Neural progenitor cell (in vitro differentiated cells): ENCODE measurements at regions not wholly inside any gene's neighbourhood (a gene's known extent, or its start where the extent isn't known, plus 50 kb on each side); places are given as distances from the start of the nearest gene placed in this dataset.

Experiments
- DNase-seq: peaks from one replicate; pipeline ENCODE4 v3.0.0-alpha.2; 2016; ENCODE audit warnings: low spot score
- H2AFZ ChIP-seq: fragments of 200-600 bp; sonication (generic); replicated peaks from 2 replicates; pipeline ENCODE4 v1.6.1; 2016; ENCODE audit warnings: antibody characterized with exemption
- H3F3A ChIP-seq: fragments of 200-600 bp; sonication (generic); 2 replicates; pipeline ENCODE4 v1.6.1; 2016; ENCODE audit warnings: antibody characterized with exemption, low read depth
- H3K27ac ChIP-seq: fragments of 200-600 bp; sonication (generic); 2 replicates; pipeline ENCODE4 v1.5.1; 2016; ENCODE audit warnings: mild to moderate bottlenecking
- H3K27me3 ChIP-seq: fragments of 200-600 bp; sonication (generic); 2 replicates; pipeline ENCODE4 v1.6.1; 2016; ENCODE audit warnings: mild to moderate bottlenecking, moderate library complexity
- H3K36me3 ChIP-seq: fragments of 200-600 bp; sonication (generic); 2 replicates; pipeline ENCODE4 v1.5.1; 2016
- H3K4me1 ChIP-seq: fragments of 200-600 bp; sonication (generic); 2 replicates; pipeline ENCODE4 v1.6.1; 2016; ENCODE audit warnings: mixed run types
- H3K4me2 ChIP-seq: fragments of 200-600 bp; sonication (generic); 2 replicates; pipeline ENCODE4 v1.6.1; 2016
- H3K4me3 ChIP-seq: fragments of 200-600 bp; sonication (generic); 2 replicates; pipeline ENCODE4 v1.5.1; 2016
- H3K79me2 ChIP-seq: fragments of 200-600 bp; sonication (generic); 2 replicates; pipeline ENCODE4 v1.6.1; 2016; ENCODE audit warnings: low read depth
- H3K9ac ChIP-seq: fragments of 200-600 bp; sonication (generic); 2 replicates; pipeline ENCODE4 v1.6.1; 2016
- H3K9me3 ChIP-seq: fragments of 200-600 bp; sonication (generic); 2 replicates; pipeline ENCODE4 v1.5.1; 2016; ENCODE audit warnings: low read depth
- H4K20me1 ChIP-seq: fragments of 200-600 bp; sonication (generic); 2 replicates; pipeline ENCODE4 v1.6.1; 2016; ENCODE audit warnings: low read depth
- H3K27ac Mint-ChIP-seq: 3 replicates; pipeline ENCODE4 v1.8.0; 2021; ENCODE audit warnings: mixed read lengths
- H3K27me3 Mint-ChIP-seq: 2 replicates; pipeline ENCODE4 v1.8.0; 2022; ENCODE audit warnings: low read depth, mild to moderate bottlenecking, inconsistent platforms, moderate library complexity, mixed read lengths; ENCODE audit not compliant: insufficient read depth
- H3K36me3 Mint-ChIP-seq: 3 replicates; pipeline ENCODE4 v1.8.0; 2021; ENCODE audit warnings: mixed read lengths
- H3K4me1 Mint-ChIP-seq: 3 replicates; pipeline ENCODE4 v1.8.0; 2021; ENCODE audit warnings: mixed read lengths
- H3K4me3 Mint-ChIP-seq: 3 replicates; pipeline ENCODE4 v1.8.0; 2021; ENCODE audit warnings: mild to moderate bottlenecking, moderate library complexity, mixed read lengths
- H3K9me3 Mint-ChIP-seq: 3 replicates; pipeline ENCODE4 v1.8.0; 2020; ENCODE audit warnings: mixed read lengths
- EZH2 ChIP-seq: fragments of 200-600 bp; sonication (generic); IDR thresholded peaks from 2 replicates; pipeline ENCODE4 v1.6.1; 2017; ENCODE audit warnings: antibody characterized with exemption, mild to moderate bottlenecking, moderate library complexity
- EZH2phosphoT487 ChIP-seq: fragments of 200-600 bp; sonication (generic); IDR thresholded peaks from 2 replicates; pipeline ENCODE4 v1.6.1; 2017; ENCODE audit warnings: antibody characterized with exemption
- TF ChIP-seq, protein P1 (sequence below): fragments of 200-600 bp; sonication (generic); IDR thresholded peaks from 2 replicates; pipeline ENCODE4 v1.5.1; 2017; ENCODE audit warnings: antibody characterized with exemption, mild to moderate bottlenecking

GRCh38 chr1:238143038-238143437 lies 252.3 kb upstream of the ZP4 start:
- Histone ChIP-seq H4K20me1 (no peaks in the 10 kb centered on the region), H3K4me2 (no peak overlapping the region), H2AFZ (no peak overlapping the region), H3K9me3 (no peaks in the 10 kb centered on the region), H3K27me3 (no peaks in the 10 kb centered on the region), H3K36me3 (no peaks in the 10 kb centered on the region), H3K9ac (no peak overlapping the region), H3K27ac (no peak overlapping the region), H3K4me3 (no peak overlapping the region), H3K79me2 (no peaks in the 10 kb centered on the region), H3F3A (no peaks in the 10 kb centered on the region), H3K4me1 (no peaks in the 10 kb centered on the region)
- no peaks in the 10 kb centered on the region for H3K4me1 Mint-ChIP-seq
- no peak for DNase-seq
- H3K4me3 Mint-ChIP-seq = no peak overlapping the region
- H3K9me3 Mint-ChIP-seq = no peaks in the 10 kb centered on the region
- H3K27ac Mint-ChIP-seq = no peak overlapping the region
- no peaks in the 10 kb centered on the region for H3K27me3 Mint-ChIP-seq
- TF ChIP-seq EZH2 (no peak), EZH2phosphoT487 (no peak)
- TF ChIP-seq, protein P1, sequence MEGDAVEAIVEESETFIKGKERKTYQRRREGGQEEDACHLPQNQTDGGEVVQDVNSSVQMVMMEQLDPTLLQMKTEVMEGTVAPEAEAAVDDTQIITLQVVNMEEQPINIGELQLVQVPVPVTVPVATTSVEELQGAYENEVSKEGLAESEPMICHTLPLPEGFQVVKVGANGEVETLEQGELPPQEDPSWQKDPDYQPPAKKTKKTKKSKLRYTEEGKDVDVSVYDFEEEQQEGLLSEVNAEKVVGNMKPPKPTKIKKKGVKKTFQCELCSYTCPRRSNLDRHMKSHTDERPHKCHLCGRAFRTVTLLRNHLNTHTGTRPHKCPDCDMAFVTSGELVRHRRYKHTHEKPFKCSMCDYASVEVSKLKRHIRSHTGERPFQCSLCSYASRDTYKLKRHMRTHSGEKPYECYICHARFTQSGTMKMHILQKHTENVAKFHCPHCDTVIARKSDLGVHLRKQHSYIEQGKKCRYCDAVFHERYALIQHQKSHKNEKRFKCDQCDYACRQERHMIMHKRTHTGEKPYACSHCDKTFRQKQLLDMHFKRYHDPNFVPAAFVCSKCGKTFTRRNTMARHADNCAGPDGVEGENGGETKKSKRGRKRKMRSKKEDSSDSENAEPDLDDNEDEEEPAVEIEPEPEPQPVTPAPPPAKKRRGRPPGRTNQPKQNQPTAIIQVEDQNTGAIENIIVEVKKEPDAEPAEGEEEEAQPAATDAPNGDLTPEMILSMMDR = no peak
- no peaks in the 10 kb centered on the region for H3K36me3 Mint-ChIP-seq

DNA sequence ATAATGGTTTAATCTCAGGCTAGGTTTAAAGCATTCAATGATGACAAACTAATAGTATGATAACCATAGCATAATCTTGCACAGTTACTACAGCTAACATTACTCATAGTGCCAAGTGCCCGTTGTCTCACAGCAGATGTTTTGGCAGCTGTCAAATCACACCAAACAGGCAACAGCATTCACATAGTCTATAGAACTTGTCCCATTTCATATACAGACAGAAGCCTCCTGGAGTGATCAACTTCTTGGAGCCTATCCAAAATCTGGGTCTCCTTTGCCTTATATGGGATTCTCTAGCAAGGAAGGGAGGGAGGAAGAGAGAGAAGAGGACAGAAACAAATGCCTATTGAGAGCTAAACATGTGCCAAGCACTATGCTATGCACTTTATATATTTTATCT lies 250.6 kb upstream of the ZP4 start:
- Histone ChIP-seq H3K36me3 (no peaks in the 10 kb centered on the region), H3K79me2 (no peaks in the 10 kb centered on the region), H2AFZ (no peak overlapping the region), H3K4me1 (no peaks in the 10 kb centered on the region), H3F3A (no peaks in the 10 kb centered on the region), H3K4me2 (no peak overlapping the region), H3K9ac (no peak overlapping the region), H4K20me1 (no peaks in the 10 kb centered on the region), H3K9me3 (no peaks in the 10 kb centered on the region), H3K27me3 (no peaks in the 10 kb centered on the region), H3K27ac (no peak overlapping the region), H3K4me3 (no peak overlapping the region)
- Mint-ChIP-seq H3K9me3 (no peaks in the 10 kb centered on the region), H3K4me3 (no peak overlapping the region), H3K4me1 (no peaks in the 10 kb centered on the region), H3K27ac (no peak overlapping the region), H3K27me3 (no peaks in the 10 kb centered on the region), H3K36me3 (no peaks in the 10 kb centered on the region)
- DNase-seq = no peak
- TF ChIP-seq EZH2 (no peak), EZH2phosphoT487 (no peak)
- TF ChIP-seq, protein P1 = no peak

DNA sequence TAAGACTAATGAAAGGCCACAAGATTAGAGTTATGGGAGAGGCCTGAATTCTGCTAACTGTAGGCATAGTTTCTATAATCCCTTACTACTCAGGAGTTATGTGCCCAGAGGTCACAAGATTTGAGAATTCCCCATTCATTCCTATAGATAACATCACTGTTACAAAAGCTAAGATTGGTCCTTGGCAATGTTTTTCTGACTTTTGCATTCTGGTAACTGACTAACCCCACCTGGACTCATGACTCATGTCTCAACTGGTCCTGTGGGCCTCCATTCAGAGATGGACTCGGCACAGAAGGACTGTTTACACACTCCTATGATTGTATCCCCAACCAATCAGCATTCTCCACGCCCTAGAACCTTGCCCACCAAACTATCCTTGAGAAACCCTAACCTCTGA lies 249.0 kb upstream of the ZP4 start:
- Histone ChIP-seq H3K4me1 (no peaks in the 10 kb centered on the region), H3K27me3 (no peaks in the 10 kb centered on the region), H3F3A (no peaks in the 10 kb centered on the region), H2AFZ (no peak overlapping the region), H3K9me3 (no peaks in the 10 kb centered on the region), H3K79me2 (no peaks in the 10 kb centered on the region), H3K36me3 (no peaks in the 10 kb centered on the region), H3K4me2 (no peak overlapping the region), H3K27ac (no peak overlapping the region), H3K4me3 (no peak overlapping the region), H4K20me1 (no peaks in the 10 kb centered on the region), H3K9ac (no peak overlapping the region)
- no peak for DNase-seq
- no peak overlapping the region for H3K27ac Mint-ChIP-seq
- H3K4me1 Mint-ChIP-seq = no peaks in the 10 kb centered on the region
- H3K9me3 Mint-ChIP-seq = no peaks in the 10 kb centered on the region
- no peaks in the 10 kb centered on the region for H3K27me3 Mint-ChIP-seq
- H3K36me3 Mint-ChIP-seq = no peaks in the 10 kb centered on the region
- no peak for TF ChIP-seq EZH2phosphoT487
- TF ChIP-seq, protein P1 = no peak
- no peak for TF ChIP-seq EZH2
- H3K4me3 Mint-ChIP-seq = no peak overlapping the region
